Neuronal stem cell (in vitro differentiated cells): ENCODE measurements at regions not wholly inside any gene's neighbourhood (a gene's known extent, or its start where the extent isn't known, plus 50 kb on each side); places are given as distances from the start of the nearest gene placed in this dataset.

Experiments
- DNase-seq: peaks from one replicate; pipeline ENCODE4 v3.0.0-alpha.2; 2013; ENCODE audit warnings: low spot score
- H2AFZ ChIP-seq: one replicate; pipeline ENCODE4 v1.6.1; 2013; ENCODE audit warnings: mild to moderate bottlenecking, low read length, inconsistent platforms
- H2AK5ac ChIP-seq: 2 replicates; pipeline ENCODE4 v1.6.1; 2013; ENCODE audit warnings: low read depth, mild to moderate bottlenecking, inconsistent platforms, low read length, moderate library complexity, mixed read lengths
- H2BK120ac ChIP-seq: 2 replicates; pipeline ENCODE4 v1.6.1; 2013; ENCODE audit warnings: low read depth, mild to moderate bottlenecking, inconsistent platforms, low read length, moderate library complexity, mixed read lengths
- H2BK12ac ChIP-seq: one replicate; pipeline ENCODE4 v1.6.1; 2013; ENCODE audit warnings: low read length, inconsistent platforms
- H2BK15ac ChIP-seq: 2 replicates; pipeline ENCODE4 v1.6.1; 2013; ENCODE audit warnings: mild to moderate bottlenecking, low read length, inconsistent platforms, mixed read lengths
- H2BK5ac ChIP-seq: one replicate; pipeline ENCODE4 v1.6.1; 2013; ENCODE audit warnings: inconsistent platforms, mild to moderate bottlenecking, low read length, moderate library complexity
- H3K14ac ChIP-seq: one replicate; pipeline ENCODE4 v1.6.1; 2013; ENCODE audit warnings: low read length, inconsistent platforms
- H3K18ac ChIP-seq: 2 replicates; pipeline ENCODE4 v1.6.1; 2013; ENCODE audit warnings: low read length, inconsistent platforms
- H3K23ac ChIP-seq: 2 replicates; pipeline ENCODE4 v1.6.1; 2013; ENCODE audit warnings: low read depth, mild to moderate bottlenecking, mixed read lengths, low read length, inconsistent platforms; ENCODE audit not compliant: poor library complexity
- H3K27ac ChIP-seq: replicated peaks from 3 replicates; pipeline ENCODE4 v1.5.1; 2013; ENCODE audit warnings: low read length, inconsistent platforms
- H3K27me3 ChIP-seq, 3 experiments: 2 replicates each; pipeline ENCODE4 v1.6.1; 2013; ENCODE audit warnings: low read length in 3 of 3, mild to moderate bottlenecking in 2 of 3, inconsistent platforms in 1 of 3, low read depth in 1 of 3, mixed read lengths in 1 of 3, moderate library complexity in 1 of 3; ENCODE audit not compliant: control insufficient read depth in 3 of 3, insufficient read depth in 3 of 3
- H3K36me3 ChIP-seq, 2 donors: replicated peaks in 1 of 2; 2 replicates each; pipeline ENCODE4 v1.6.1; 2013; ENCODE audit warnings: low read length in 2 of 2; ENCODE audit not compliant: control insufficient read depth in 2 of 2, insufficient read depth in 2 of 2
- H3K4ac ChIP-seq: 2 replicates; pipeline ENCODE4 v1.6.1; 2013; ENCODE audit warnings: inconsistent platforms, mild to moderate bottlenecking, low read length, moderate library complexity
- H3K4me1 ChIP-seq, 2 donors: 1 replicate in 1 of 2; 2 replicates in 1 of 2; pipeline ENCODE4 v1.6.1; 2013; ENCODE audit warnings: low read length in 2 of 2, low read depth in 1 of 2; ENCODE audit not compliant: control insufficient read depth in 2 of 2, insufficient read depth in 1 of 2
- H3K4me2 ChIP-seq: one replicate; pipeline ENCODE4 v1.6.1; 2013; ENCODE audit warnings: mild to moderate bottlenecking, low read length, inconsistent platforms; ENCODE audit not compliant: insufficient read depth, poor library complexity, severe bottlenecking
- H3K4me3 ChIP-seq, 2 donors: 2 replicates each; pipeline ENCODE4 v1.5.1; 2013; ENCODE audit warnings: low read length in 2 of 2, mild to moderate bottlenecking in 2 of 2, inconsistent platforms in 1 of 2, moderate library complexity in 1 of 2
- H3K79me1 ChIP-seq: one replicate; pipeline ENCODE4 v1.6.1; 2013; ENCODE audit warnings: low read depth, mild to moderate bottlenecking, inconsistent platforms, low read length, moderate library complexity
- H3K9ac ChIP-seq: one replicate; pipeline ENCODE4 v1.6.1; 2013; ENCODE audit warnings: mild to moderate bottlenecking, low read depth, low read length, inconsistent platforms; ENCODE audit not compliant: poor library complexity
- H3K9me3 ChIP-seq, 2 donors: replicated peaks in 1 of 2; 2 replicates each; pipeline versions ENCODE3 to v1.6.1; 2013; ENCODE audit warnings: low read length in 2 of 2, mild to moderate bottlenecking in 2 of 2, inconsistent platforms in 1 of 2, low read depth in 1 of 2, mixed read lengths in 1 of 2, moderate library complexity in 1 of 2; ENCODE audit not compliant: control insufficient read depth in 2 of 2, insufficient read depth in 1 of 2
- H4K8ac ChIP-seq: one replicate; pipeline ENCODE4 v1.6.1; 2013; ENCODE audit warnings: low read depth, mild to moderate bottlenecking, inconsistent platforms, low read length, moderate library complexity
- H4K91ac ChIP-seq: one replicate; pipeline ENCODE4 v1.6.1; 2013; ENCODE audit warnings: low read length, low read depth, mild to moderate bottlenecking, inconsistent platforms; ENCODE audit not compliant: poor library complexity
- WGBS, 2 donors: extraction: QIAGEN DNeasy Blood & Tissue Kit; methylation state at CpG; one replicate each; pipeline ENCODE4 v1.1.7; 2013; ENCODE audit warnings: missing lambda C conversion rate in 2 of 2, mixed read lengths in 1 of 2; ENCODE audit not compliant: insufficient read length in 2 of 2, insufficient replicate concordance in 1 of 2; ENCODE audit errors: extremely low coverage in 2 of 2; 5-methylcytosine and 5-hydroxymethylcytosine counted together

DNA sequence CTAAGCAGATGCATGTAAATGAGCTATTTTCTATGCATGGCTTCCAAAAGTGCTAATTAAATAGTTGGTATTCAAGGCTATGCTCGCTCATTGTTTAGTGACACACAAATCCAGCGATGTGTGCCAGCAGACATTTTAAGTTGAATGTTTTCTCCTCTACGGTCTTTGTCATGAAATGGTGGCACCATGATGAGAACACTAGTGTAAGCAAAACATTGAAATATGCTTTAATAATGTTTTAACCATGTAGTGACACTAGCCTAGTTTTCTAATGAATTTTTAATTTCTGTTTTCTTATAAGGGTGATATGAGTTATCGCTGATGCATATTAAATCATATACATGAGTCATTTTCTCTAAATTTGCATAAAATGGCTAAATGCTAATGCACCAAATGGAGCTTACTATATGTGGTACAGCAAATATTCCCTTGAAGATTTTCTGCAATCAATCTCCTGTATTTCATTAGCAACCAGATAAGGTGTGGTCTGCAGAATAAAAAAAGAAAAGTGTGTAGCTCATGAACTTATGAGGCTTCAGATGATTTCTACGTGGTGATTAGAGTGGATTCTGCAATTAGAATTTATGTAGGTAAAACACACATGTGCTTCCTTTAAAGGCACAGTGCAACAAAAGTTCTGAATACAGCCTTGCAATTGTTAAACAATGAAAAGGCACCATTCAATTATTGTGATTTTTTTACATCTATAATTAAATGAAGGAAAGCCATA lies 226.6 kb downstream of the MEF2C start:
- H2BK12ac ChIP-seq, result no peak overlapping the region
- no peak overlapping the region for H3K9ac ChIP-seq
- no peaks in the 10 kb centered on the region for H3K79me1 ChIP-seq
- no peak overlapping the region for H3K27ac ChIP-seq
- no peak overlapping the region for H3K4me2 ChIP-seq
- H2BK15ac ChIP-seq, result no peak overlapping the region
- H3K4me1 ChIP-seq, result peaks cover 2 to 5% of the 10 kb centered on the region in 2 donors
- H2AK5ac ChIP-seq, result no peak overlapping the region
- no peak for DNase-seq
- no peaks in the 10 kb centered on the region for H3K9me3 ChIP-seq
- no peaks in the 10 kb centered on the region for H3K36me3 ChIP-seq
- peaks cover 0 to 13% (median 0%) of the 10 kb centered on the region in 3 experiments for H3K27me3 ChIP-seq
- H2AFZ ChIP-seq, result no peak overlapping the region
- no peak overlapping the region for H2BK5ac ChIP-seq
- no peak overlapping the region for H3K14ac ChIP-seq
- H3K23ac ChIP-seq, result no peak overlapping the region
- no peak overlapping the region for H2BK120ac ChIP-seq
- H4K91ac ChIP-seq, result no peak overlapping the region
- no peak overlapping the region for H3K4me3 ChIP-seq
- no peak overlapping the region for H3K18ac ChIP-seq
- H3K4ac ChIP-seq, result no peak overlapping the region
- no peak overlapping the region for H4K8ac ChIP-seq
- no CpG with 5 or more reads among the region's 5 CpGs for WGBS, 2 donors

- H3K18ac ChIP-seq, result no peak overlapping the region
- H2BK15ac ChIP-seq, result no peak overlapping the region
- H3K27me3 ChIP-seq, result peaks cover 0 to 3% (median 0%) of the 10 kb centered on the region in 3 experiments
- H3K4ac ChIP-seq, result no peak overlapping the region
- no peak overlapping the region for H3K9ac ChIP-seq
- DNase-seq, result no peak
- no peak overlapping the region for H3K4me3 ChIP-seq
- no peak overlapping the region for H2AFZ ChIP-seq
- no peaks in the 10 kb centered on the region for H3K9me3 ChIP-seq
- H2BK5ac ChIP-seq, result no peak overlapping the region
- H3K23ac ChIP-seq, result no peak overlapping the region
- H2BK120ac ChIP-seq, result no peak overlapping the region
- H3K79me1 ChIP-seq, result no peaks in the 10 kb centered on the region
- H2AK5ac ChIP-seq, result no peak overlapping the region
- no peak overlapping the region for H2BK12ac ChIP-seq
- no peak overlapping the region for H3K14ac ChIP-seq
- no CpG with 5 or more reads among the region's 2 CpGs for WGBS, 2 donors
- H3K27ac ChIP-seq, result no peak overlapping the region
- H4K8ac ChIP-seq, result no peak overlapping the region
- no peak overlapping the region for H3K4me2 ChIP-seq
- no peaks in the 10 kb centered on the region for H3K4me1 ChIP-seq
- no peak overlapping the region for H4K91ac ChIP-seq
- H3K36me3 ChIP-seq, result no peaks in the 10 kb centered on the region
Observed at GRCh38 chr5:88653471-88653870, 229.5 kb downstream of the MEF2C start.

GRCh38 chr5:88647901-88648300 lies 235.1 kb downstream of the MEF2C start:
- Histone ChIP-seq H2AK5ac (no peak overlapping the region), H2BK5ac (no peak overlapping the region), H3K4me3 (peak overlapping the region in 1 of 2 donors; percentile 1), H2BK15ac (no peak overlapping the region), H3K27ac (no peak overlapping the region), H2BK120ac (no peak overlapping the region), H3K18ac (no peak overlapping the region), H3K23ac (no peak overlapping the region), H3K9ac (no peak overlapping the region), H3K4me2 (no peak overlapping the region), H2AFZ (no peak overlapping the region), H3K27me3 (no peaks in the 10 kb centered on the region), H4K91ac (no peak overlapping the region), H3K9me3 (no peaks in the 10 kb centered on the region), H3K4ac (no peak overlapping the region), H4K8ac (no peak overlapping the region), H3K79me1 (no peaks in the 10 kb centered on the region), H3K14ac (no peak overlapping the region), H3K4me1 (no peaks in the 10 kb centered on the region), H2BK12ac (no peak overlapping the region), H3K36me3 (no peaks in the 10 kb centered on the region)
- WGBS, 2 donors, result no CpG with 5 or more reads among the region's 2 CpGs
- no peak for DNase-seq

DNA sequence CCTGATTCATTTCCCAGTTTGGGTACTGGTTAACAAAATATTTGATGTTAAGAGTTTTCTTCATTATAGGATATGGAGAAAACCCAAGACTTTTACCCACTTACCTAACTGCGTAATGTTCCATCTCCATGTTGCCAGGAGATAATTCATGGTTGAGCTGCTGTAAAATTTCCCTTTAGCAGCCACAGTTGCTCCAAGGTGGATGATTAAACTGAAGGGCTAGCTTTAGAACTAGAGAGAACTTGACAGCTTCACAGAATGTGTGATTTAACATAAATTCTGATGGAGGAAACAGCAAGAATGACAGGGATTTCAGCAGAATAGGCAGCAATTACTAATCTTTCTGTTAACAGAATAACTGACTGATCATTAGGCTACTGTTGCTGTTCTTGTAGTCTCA lies 236.1 kb downstream of the MEF2C start:
- no peak overlapping the region for H4K8ac ChIP-seq
- H3K4me2 ChIP-seq, result no peak overlapping the region
- no peak overlapping the region for H2AFZ ChIP-seq
- no peak overlapping the region for H2BK15ac ChIP-seq
- no peak overlapping the region for H3K18ac ChIP-seq
- H3K4ac ChIP-seq, result no peak overlapping the region
- H2BK5ac ChIP-seq, result no peak overlapping the region
- no peak overlapping the region for H2BK120ac ChIP-seq
- H2BK12ac ChIP-seq, result no peak overlapping the region
- H3K9ac ChIP-seq, result no peak overlapping the region
- H3K14ac ChIP-seq, result no peak overlapping the region
- WGBS, 2 donors, result no CpG with 5 or more reads among the region's 1 CpG
- no peaks in the 10 kb centered on the region for H3K4me1 ChIP-seq
- H3K27me3 ChIP-seq, result no peaks in the 10 kb centered on the region
- no peaks in the 10 kb centered on the region for H3K79me1 ChIP-seq
- H3K4me3 ChIP-seq, result no peak overlapping the region
- no peak overlapping the region for H2AK5ac ChIP-seq
- DNase-seq, result no peak
- no peak overlapping the region for H3K27ac ChIP-seq
- no peaks in the 10 kb centered on the region for H3K9me3 ChIP-seq
- no peak overlapping the region for H3K23ac ChIP-seq
- H4K91ac ChIP-seq, result no peak overlapping the region
- H3K36me3 ChIP-seq, result no peaks in the 10 kb centered on the region
